Testis (tissue), 2 donors: ENCODE measurements at regions not wholly inside any gene's neighbourhood (a gene's known extent, or its start where the extent isn't known, plus 50 kb on each side); places are given as distances from the start of the nearest gene placed in this dataset.

Experiments used
- CTCF ChIP-seq, 3 experiments: fragments of 450-650 bp in 2 of 3; fragments of 200-600 bp in 1 of 3; sonication (generic) in 1 of 3; IDR thresholded peaks; one replicate each; pipeline ENCODE4 v1.5.1; 2016 to 2019; ENCODE audit warnings: antibody characterized with exemption in 3 of 3, mild to moderate bottlenecking in 2 of 3, moderate library complexity in 1 of 3
- POLR2A ChIP-seq: fragments of 450-650 bp; IDR thresholded peaks from one replicate; pipeline ENCODE4 v1.6.1; 2017; ENCODE audit warnings: antibody characterized with exemption, mild to moderate bottlenecking, moderate library complexity

GRCh38 chr5:164959761-164960160, 1454.3 kb downstream of the MAT2B start:
- TF ChIP-seq CTCF (IDR thresholded peaks at IDR 0.05) (no peak), POLR2A (no peak)
